ENCODE measurements at regions not wholly inside any gene's neighbourhood (a gene's known extent, or its start where the extent isn't known, plus 50 kb on each side); places are given as distances from the start of the nearest gene placed in this dataset.

DNA sequence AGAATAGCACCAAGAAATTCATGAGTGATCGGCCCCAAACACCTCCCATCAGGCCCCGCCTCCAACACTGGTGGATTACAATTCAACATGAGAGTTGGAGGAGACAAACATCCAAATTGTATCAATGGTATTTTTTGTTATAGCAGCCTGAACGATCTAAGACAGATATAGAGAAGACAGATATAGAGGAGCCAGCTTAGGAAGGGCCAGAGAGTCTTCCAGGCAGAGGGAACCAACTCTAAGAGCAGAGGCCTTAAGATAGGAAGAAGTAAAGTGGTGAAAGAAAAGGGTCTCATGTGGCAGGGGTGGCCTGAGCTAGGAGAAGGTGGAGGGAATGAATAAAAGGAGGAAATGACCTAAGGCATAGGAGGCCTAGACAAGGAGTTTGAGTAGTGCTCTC, 158.8 kb upstream of the TBL1XR1 start:
- TF ChIP-seq, protein P1, sequence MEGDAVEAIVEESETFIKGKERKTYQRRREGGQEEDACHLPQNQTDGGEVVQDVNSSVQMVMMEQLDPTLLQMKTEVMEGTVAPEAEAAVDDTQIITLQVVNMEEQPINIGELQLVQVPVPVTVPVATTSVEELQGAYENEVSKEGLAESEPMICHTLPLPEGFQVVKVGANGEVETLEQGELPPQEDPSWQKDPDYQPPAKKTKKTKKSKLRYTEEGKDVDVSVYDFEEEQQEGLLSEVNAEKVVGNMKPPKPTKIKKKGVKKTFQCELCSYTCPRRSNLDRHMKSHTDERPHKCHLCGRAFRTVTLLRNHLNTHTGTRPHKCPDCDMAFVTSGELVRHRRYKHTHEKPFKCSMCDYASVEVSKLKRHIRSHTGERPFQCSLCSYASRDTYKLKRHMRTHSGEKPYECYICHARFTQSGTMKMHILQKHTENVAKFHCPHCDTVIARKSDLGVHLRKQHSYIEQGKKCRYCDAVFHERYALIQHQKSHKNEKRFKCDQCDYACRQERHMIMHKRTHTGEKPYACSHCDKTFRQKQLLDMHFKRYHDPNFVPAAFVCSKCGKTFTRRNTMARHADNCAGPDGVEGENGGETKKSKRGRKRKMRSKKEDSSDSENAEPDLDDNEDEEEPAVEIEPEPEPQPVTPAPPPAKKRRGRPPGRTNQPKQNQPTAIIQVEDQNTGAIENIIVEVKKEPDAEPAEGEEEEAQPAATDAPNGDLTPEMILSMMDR (conservative IDR thresholded peaks at IDR 0.05; ENCODE audit: low read length), result no peak
- no peak for TF ChIP-seq EZH2phosphoT487 (IDR thresholded peaks at IDR 0.05; ENCODE audit: borderline replicate concordance)

Measured in Loucy (cell line).